ENCODE measurements at regions not wholly inside any gene's neighbourhood (a gene's known extent, or its start where the extent isn't known, plus 50 kb on each side); places are given as distances from the start of the nearest gene placed in this dataset.
A peak's percentile ranks its signal among the peaks of the same experiment; 100 is the strongest.

DNA sequence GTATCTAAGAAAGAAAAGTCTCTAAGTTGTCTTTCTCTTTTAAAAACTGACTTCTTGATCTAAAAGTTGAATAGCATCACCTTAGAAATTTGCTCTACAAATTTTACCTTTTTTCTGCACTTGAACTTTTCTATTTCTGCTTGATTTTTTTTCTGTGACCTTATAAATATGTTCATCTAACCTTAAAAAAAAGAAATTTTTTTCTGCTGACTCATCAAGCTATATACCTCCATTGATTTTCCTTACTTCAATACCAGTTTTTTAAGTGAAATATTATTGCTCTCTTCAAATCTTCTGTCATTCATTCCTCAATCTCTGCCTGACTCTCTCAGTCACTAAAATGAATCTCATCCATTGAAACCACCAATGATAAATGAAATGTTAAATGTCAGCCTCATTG, 910.1 kb downstream of the GALC start:
- intact Hi-C loops (cut with DNase I): no loop called here
- DNase-seq: no peak

GRCh38 chr14:87081004-87081403, 912.0 kb downstream of the GALC start:
- intact Hi-C loops (cut with DNase I): no loop called here
- no peak for DNase-seq

DNA sequence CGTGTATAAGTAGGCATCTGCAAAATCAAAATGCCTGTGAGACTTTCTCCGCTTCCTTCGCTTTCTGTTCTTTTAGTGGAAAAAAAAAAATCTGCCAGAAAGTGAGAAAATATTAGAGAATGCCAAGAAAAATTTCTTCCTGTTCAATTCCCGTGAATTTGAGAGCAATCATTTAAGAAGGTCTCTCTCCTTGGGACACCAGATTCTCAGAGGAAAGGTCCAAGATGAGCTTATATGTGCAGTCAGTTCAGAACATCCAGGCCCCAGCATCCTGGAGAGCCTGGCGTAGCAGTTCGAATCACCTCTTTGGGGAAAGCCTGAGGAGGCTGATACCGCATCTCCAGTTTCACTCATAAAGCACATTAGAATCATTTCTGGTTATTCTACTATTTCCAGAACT, 912.8 kb downstream of the GALC start:
- no peak for DNase-seq
- intact Hi-C loops (cut with DNase I): no loop called here

- DNase-seq: no peak
- intact Hi-C loops (cut with DNase I): no loop called here
These were observed 913.6 kb downstream of the GALC start for GRCh38 chr14:87079416-87079815.

DNA sequence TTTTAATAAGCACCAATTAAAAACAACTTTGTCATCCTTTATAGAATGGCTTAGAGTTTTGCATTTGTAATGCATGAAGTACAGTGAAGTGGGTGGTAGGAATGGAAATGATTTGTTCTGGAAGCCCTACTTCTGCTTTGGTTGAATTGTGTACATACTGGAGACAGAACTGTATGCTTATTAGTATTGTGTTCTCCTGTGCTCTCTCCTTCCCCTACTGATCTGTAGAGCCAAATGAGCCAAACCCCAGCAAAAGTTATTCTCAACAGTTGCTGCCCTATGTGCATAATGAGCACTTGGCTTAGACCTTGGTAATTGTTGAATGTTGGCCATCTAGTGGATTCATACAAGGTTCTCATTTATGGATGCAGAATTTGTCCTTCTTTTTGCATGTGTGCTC, 916.1 kb downstream of the GALC start:
- intact Hi-C loops (cut with DNase I): no loop called here
- DNase-seq: no peak

GRCh38 chr14:87076146-87076545, 916.8 kb downstream of the GALC start:
- intact Hi-C loops (cut with DNase I): no loop called here
- no peak for DNase-seq

DNA sequence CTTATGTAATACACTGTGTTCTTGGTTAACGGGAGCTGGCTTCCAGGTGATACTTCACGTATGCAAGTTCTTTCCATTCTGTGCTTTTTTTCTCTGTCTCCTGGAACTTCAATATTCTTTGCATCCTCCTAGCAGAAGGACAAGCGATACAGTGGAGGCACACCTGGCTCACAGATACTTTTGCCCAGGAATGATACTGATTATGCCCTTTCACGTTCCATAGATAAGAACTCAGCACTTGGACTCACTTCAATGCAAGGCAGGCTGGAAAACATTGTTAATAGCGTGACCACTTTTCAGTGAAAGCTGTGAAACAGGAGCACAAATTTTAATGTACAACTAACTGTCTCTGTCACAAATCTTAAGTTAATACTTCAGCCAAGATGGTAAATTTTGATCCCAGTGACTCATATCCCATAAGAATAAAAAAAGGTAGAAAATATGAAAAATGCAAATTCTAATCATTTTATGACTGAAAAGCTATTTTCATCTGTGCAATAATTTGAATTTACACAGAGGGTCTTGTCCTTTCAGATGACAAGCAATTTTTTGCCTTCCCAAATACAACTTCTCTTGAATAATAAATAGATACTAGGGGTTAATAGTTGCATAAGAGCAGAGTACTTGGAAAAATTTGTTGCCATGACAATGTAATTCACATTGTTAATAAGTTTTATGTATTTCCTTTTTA, 919.0 kb downstream of the GALC start:
- intact Hi-C loops (cut with DNase I): no loop called here
- no peak for DNase-seq

GRCh38 chr14:87067591-87067990, 925.4 kb downstream of the GALC start:
- intact Hi-C loops (cut with DNase I): no loop called here
- DNase-seq: no peak

DNA sequence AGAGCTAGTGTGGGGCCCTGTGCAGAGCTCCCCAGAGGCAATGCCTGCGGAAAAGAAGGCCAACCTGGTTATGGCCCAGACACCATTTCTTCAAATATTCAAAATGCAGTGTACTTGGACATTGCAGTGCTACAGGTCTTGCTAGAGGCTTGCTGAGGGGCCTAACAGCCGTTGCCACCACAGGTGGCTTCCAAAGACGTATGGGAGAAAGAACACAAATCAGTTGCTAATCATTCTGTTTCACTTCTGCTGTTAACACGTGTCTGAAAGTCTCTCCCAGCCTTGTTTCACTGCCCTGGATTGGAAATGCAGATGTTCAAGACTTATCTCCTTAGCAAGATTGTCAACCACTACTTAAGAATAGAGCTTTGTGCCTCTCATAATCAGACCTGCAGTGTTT, 925.9 kb downstream of the GALC start:
- no peak for DNase-seq
- intact Hi-C loops (cut with DNase I): no loop called here

GRCh38 chr14:87066221-87066817, 926.7 kb downstream of the GALC start:
- intact Hi-C loops (cut with DNase I): no loop called here
- DNase-seq: no peak

DNA sequence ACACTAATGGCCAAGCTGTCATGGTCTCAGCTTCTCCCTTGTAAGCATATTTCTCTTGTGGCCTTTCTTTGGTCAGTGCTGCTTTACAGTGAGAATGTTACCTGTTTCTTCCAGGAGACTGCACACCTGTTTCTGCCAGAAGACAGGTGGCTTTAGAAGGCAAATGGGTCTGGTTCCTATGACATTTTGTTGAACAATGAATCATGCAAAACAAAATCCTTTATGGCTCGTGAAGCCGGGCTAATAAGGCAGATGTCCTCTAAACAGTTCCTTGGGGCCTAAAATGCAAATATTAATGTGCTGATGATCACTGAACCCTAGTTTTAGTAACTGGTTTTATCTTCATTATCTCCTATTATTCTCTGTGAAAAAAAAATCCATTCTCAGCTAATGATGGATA, 927.6 kb downstream of the GALC start:
- intact Hi-C loops (cut with DNase I): no loop called here

DNA sequence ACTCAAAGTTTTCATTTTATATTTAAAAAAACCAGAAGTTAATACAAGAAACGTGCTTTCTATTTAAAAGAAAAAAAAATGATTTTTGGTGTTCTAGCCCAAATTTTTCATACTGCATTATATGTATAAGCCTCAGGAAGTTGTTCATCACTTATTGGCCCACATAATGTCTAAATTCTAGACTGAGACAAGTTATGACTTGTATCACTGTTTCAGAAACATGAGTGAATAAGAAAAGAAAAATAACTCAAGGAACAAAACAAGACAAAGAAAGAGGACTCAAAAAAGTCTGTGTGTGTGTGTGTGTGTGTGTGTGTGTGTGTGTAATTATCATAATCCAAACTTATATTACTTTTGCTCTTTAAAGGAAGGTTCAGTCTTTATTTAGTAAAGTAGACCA, 929.8 kb downstream of the GALC start:
- intact Hi-C loops (cut with DNase I): no loop called here
- no peak for DNase-seq

More for the DNA sequence above, 927.6 kb downstream of the GALC start:
- DNase-seq: no peak

GRCh38 chr14:87060405-87060804, 932.6 kb downstream of the GALC start:
- DNase-seq: no peak
- intact Hi-C loops (cut with DNase I): no loop called here

DNA sequence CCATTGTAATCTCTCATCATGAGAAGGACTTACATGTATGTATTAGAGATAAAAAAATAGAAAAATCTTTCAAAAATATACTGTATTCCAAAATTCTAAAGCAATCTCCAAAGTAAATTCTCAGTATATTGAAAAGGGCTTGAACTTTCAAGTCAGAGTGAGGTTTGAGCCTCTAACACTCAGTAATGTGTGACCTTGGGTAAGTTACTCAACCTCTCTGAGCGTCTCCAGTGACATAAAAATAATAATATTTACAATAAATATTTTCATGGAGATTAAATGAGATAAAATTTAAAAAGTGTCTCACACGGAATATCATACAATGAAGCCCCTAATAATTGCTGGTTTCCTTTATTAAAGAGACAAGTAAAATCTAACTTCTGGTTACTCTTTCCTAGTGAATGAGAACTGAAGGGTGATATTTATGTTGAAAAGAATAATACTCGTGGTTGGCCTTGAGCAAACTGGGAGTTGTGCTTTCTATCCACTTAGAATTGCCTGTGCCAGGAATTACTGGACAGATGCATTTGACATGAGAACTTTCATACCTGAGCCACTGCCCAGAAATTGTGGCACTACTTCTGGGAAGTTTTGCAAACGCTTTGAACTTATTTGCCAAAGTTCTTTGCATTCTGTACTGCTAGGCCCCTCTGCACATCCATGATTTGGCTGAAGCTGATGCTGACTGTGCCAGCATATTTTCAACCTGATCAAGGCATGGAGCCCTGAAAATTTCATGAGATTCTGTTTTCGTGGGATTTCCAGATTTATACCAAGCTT, 933.7 kb downstream of the GALC start:
- no peak for DNase-seq
- intact Hi-C loops (cut with DNase I): no loop called here

DNA sequence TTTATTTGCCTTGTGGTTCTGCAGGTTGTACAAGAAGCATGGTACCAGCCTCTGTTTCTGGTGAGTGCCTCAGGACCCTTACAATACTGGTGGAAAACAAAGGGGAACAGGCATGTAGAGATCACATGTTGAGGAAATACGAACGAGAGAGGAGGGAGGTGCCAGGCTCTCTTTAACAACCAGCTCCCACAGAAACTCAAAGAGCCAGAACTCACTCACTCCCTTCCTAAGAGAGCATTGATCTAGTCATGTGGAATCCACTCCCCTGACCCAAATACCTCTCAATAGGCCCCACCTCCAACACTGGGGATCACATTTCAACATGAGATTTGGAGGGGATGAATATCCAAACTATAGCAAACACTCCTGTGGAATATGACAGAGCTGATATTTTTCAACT, 938.0 kb downstream of the GALC start:
- no peak for DNase-seq
- intact Hi-C loops (cut with DNase I): no loop called here

DNA sequence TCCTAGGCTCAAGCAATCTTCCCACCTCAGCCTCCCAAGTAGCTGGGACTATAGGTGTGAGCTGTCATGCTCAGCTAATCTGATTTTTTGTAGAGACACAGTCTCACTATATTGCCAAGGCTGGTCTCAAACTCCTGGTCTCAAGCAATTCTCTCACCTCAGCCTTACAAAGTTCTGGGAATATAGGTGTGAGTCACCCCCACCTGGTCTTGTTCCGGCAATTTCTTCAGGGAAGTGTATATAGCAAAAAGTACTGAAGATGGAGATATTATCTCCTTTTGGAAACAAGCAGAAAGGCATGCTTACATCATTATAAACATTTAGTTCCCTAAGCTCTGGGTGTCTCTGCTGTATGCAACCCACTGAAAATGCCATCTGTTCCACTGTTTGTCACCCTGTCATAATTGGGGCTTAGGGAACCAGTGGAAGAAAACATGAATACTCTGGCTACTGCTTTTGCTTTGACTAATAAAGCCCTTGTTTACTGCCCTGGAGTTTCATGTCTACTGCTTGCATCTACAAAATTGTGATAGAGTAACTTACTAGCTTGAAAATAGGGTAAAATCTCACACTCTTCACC, 940.2 kb downstream of the GALC start:
- intact Hi-C loops (cut with DNase I): no loop called here
- peak in 1 of 10 donors; percentile 4 for DNase-seq

DNA sequence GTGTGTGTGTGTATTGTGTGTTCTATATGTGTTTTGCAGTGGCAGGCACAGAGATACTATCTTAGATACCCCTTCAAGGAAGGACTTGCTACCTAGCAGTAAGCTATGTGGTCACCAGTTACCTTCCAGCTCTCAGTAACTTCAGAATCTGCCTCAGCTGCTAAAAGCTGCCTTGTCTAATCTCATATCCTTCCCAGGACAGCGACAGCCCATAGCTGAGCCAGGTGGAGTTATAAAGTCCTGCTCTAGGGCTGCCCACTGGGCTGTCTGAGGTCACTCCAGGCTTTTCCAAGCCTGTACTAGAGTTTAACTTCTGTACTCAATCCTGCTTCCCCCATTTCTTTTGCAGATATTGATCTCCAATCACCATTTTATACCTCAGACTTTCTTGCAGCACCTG, 942.6 kb downstream of the GALC start:
- DNase-seq: no peak
- intact Hi-C loops (cut with DNase I): no loop called here

DNA sequence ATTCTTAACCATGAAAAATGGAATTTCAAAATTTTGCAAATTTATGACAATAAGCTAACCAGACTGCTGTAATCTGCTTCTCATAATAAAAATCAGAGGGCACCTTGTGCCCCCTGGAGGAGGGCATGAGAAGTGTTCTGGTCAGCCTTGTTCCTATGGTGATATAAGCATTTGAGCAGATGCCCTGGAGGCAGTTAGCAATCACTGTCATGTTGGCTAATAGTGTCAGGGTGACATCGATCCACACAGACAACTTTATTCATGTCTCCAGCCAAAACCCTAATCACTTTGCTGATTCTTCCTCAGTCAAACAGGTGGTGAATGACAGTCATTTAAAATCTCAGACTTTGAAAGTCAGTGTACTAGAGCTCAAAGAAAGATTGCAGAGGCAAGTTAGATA, 943.0 kb downstream of the GALC start:
- intact Hi-C loops (cut with DNase I): no loop called here

DNA sequence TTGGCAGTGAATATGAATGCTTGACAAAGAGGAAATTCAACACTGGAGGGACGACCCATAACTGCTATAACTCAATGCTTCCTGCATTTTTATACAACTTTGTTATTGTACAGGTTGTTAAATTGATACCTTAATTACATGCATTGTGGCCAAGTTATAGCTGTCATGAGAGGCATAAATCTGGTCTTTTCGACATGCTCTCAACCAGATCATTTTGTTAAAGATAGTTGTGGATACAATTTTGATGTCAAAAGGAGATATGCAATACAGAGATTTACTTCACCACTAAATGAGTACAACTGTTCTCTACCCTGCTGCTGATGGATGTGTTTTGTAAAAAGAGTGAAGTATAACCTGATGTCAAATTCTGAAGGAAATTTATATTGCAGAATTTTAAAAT, 946.0 kb downstream of the GALC start:
- DNase-seq: no peak
- intact Hi-C loops (cut with DNase I): no loop called here

More for the DNA sequence above, 943.0 kb downstream of the GALC start:
- DNase-seq: no peak

DNA sequence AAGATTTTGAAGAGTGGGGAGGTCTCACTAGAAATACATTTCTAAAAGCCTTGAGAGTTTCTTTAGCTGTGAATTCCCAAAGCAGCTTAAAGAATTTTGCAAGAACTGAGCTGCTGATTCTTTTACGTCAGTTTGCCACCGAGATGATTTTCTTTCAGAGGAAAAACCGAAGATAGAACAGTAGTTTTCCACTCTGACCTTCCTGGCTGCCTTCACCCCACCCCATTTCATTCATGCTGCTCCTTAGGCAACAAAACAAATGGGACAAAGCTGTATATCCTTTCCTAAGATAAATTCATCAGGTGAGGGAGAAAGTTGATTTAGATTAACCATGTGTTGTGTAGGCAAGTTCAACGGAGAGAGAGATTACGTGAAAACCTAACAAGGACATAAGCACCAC, 947.0 kb downstream of the GALC start:
- no peak for DNase-seq
- intact Hi-C loops (cut with DNase I): no loop called here

GRCh38 chr14:87045246-87045645, 947.7 kb downstream of the GALC start:
- no peak for DNase-seq
- intact Hi-C loops (cut with DNase I): no loop called here

- intact Hi-C loops (cut with DNase I): no loop called here
- no peak for DNase-seq
These were observed 948.2 kb downstream of the GALC start for GRCh38 chr14:87044807-87045206.

Data from posterior cingulate gyrus (tissue), 11 donors.